Activated CD4-positive, alpha-beta memory T cell treated with anti-CD3 and anti-CD28 coated beads for 36 hours (primary cell): ENCODE measurements at regions not wholly inside any gene's neighbourhood (a gene's known extent, or its start where the extent isn't known, plus 50 kb on each side); places are given as distances from the start of the nearest gene placed in this dataset.

ENCODE experiments used
- CTCF ChIA-PET: fragments of 350-600 bp; sonication (Branson Sonifier 250); formaldehyde crosslinking; loops from one replicate; lab custom pipeline; 2021; ENCODE audit warnings: antibody characterized with exemption, inconsistent platforms; lab: Charles Lee
- POLR2A ChIA-PET: fragments of 350-600 bp; sonication (Branson Sonifier 250); formaldehyde crosslinking; loops from one replicate; lab custom pipeline; 2021; ENCODE audit warnings: antibody characterized with exemption; lab: Charles Lee
- DNase-seq: peaks from one replicate; pipeline ENCODE4 v3.0.0-alpha.2; 2020
- H3K27ac Mint-ChIP-seq: one replicate; pipeline ENCODE4 v1.8.0; 2021; ENCODE audit warnings: mixed read lengths
- H3K27me3 Mint-ChIP-seq: one replicate; pipeline ENCODE4 v1.8.0; 2021; ENCODE audit warnings: mixed read lengths
- H3K36me3 Mint-ChIP-seq: one replicate; pipeline ENCODE4 v1.8.0; 2021; ENCODE audit warnings: mixed read lengths
- H3K4me1 Mint-ChIP-seq: one replicate; pipeline ENCODE4 v1.8.0; 2021; ENCODE audit warnings: low read depth, mixed read lengths
- H3K4me3 Mint-ChIP-seq: one replicate; pipeline ENCODE4 v1.8.0; 2021; ENCODE audit warnings: mild to moderate bottlenecking, mixed read lengths
- H3K9me3 Mint-ChIP-seq: one replicate; pipeline ENCODE4 v1.8.0; 2021; ENCODE audit warnings: mixed read lengths
- intact Hi-C: fragments of 100-400 bp; cut with micrococcal nuclease; formaldehyde crosslinking; loops from one replicate; pipeline ENCODE4 v1.15.1; 2023

GRCh38 chr1:81478219-81478618 is 322.5 kb upstream of the ADGRL2 start:
- ChIA-PET POLR2A (no interaction called here), CTCF (no interaction called here)
- intact Hi-C loops, result no loop called here
- no peaks in the 10 kb centered on the region for H3K4me1 Mint-ChIP-seq
- no peaks in the 10 kb centered on the region for H3K9me3 Mint-ChIP-seq
- H3K4me3 Mint-ChIP-seq, result no peak overlapping the region
- no peak for DNase-seq
- no peaks in the 10 kb centered on the region for H3K36me3 Mint-ChIP-seq
- no peaks in the 10 kb centered on the region for H3K27me3 Mint-ChIP-seq
- H3K27ac Mint-ChIP-seq, result no peak overlapping the region

GRCh38 chr1:81477710-81478109 is 323.0 kb upstream of the ADGRL2 start:
- CTCF ChIA-PET, result no interaction called here
- Mint-ChIP-seq H3K4me3 (no peak overlapping the region), H3K36me3 (no peaks in the 10 kb centered on the region), H3K27me3 (no peaks in the 10 kb centered on the region), H3K4me1 (no peaks in the 10 kb centered on the region), H3K27ac (no peak overlapping the region), H3K9me3 (no peaks in the 10 kb centered on the region)
- POLR2A ChIA-PET, result no interaction called here
- intact Hi-C loops, result no loop called here
- no peak for DNase-seq

- Mint-ChIP-seq H3K36me3 (no peaks in the 10 kb centered on the region), H3K9me3 (no peaks in the 10 kb centered on the region), H3K27me3 (no peaks in the 10 kb centered on the region), H3K4me3 (no peak overlapping the region), H3K4me1 (no peaks in the 10 kb centered on the region), H3K27ac (no peak overlapping the region)
- intact Hi-C loops, result no loop called here
- POLR2A ChIA-PET, result no interaction called here
- no peak for DNase-seq
- CTCF ChIA-PET, result no interaction called here
Measured at GRCh38 chr1:81472387-81472786, 328.3 kb upstream of the ADGRL2 start.

GRCh38 chr1:81471255-81471654 is 329.5 kb upstream of the ADGRL2 start:
- CTCF ChIA-PET, result no interaction called here
- Mint-ChIP-seq H3K36me3 (no peaks in the 10 kb centered on the region), H3K4me3 (no peak overlapping the region), H3K4me1 (no peaks in the 10 kb centered on the region), H3K9me3 (no peaks in the 10 kb centered on the region), H3K27me3 (no peaks in the 10 kb centered on the region), H3K27ac (no peak overlapping the region)
- intact Hi-C loops, result no loop called here
- POLR2A ChIA-PET, result no interaction called here
- no peak for DNase-seq

- intact Hi-C loops, result no loop called here
- ChIA-PET POLR2A (no interaction called here), CTCF (no interaction called here)
- no peak for DNase-seq
- Mint-ChIP-seq H3K9me3 (no peaks in the 10 kb centered on the region), H3K36me3 (no peaks in the 10 kb centered on the region), H3K4me1 (no peaks in the 10 kb centered on the region), H3K27me3 (no peaks in the 10 kb centered on the region), H3K4me3 (no peak overlapping the region), H3K27ac (no peak overlapping the region)
Measured at GRCh38 chr1:81470275-81470674, 330.5 kb upstream of the ADGRL2 start.

- POLR2A ChIA-PET, result no interaction called here
- no peaks in the 10 kb centered on the region for H3K36me3 Mint-ChIP-seq
Measured at GRCh38 chr1:81467383-81467782, 333.4 kb upstream of the ADGRL2 start.

GRCh38 chr1:81466961-81467360 is 333.8 kb upstream of the ADGRL2 start:
- no peaks in the 10 kb centered on the region for H3K4me1 Mint-ChIP-seq
- DNase-seq, result no peak
- H3K4me3 Mint-ChIP-seq, result no peak overlapping the region
- H3K36me3 Mint-ChIP-seq, result no peaks in the 10 kb centered on the region
- no peaks in the 10 kb centered on the region for H3K9me3 Mint-ChIP-seq
- ChIA-PET POLR2A (no interaction called here), CTCF (no interaction called here)
- no peak overlapping the region for H3K27ac Mint-ChIP-seq
- intact Hi-C loops, result no loop called here
- H3K27me3 Mint-ChIP-seq, result no peaks in the 10 kb centered on the region

More at GRCh38 chr1:81467383-81467782, 333.4 kb upstream of the ADGRL2 start:
- intact Hi-C loops, result no loop called here
- Mint-ChIP-seq H3K9me3 (no peaks in the 10 kb centered on the region), H3K4me3 (no peak overlapping the region), H3K27ac (no peak overlapping the region), H3K27me3 (no peaks in the 10 kb centered on the region), H3K4me1 (no peaks in the 10 kb centered on the region)
- no peak for DNase-seq
- CTCF ChIA-PET, result no interaction called here

GRCh38 chr1:81463936-81464837 is 336.5 kb upstream of the ADGRL2 start:
- Mint-ChIP-seq H3K4me3 (no peak overlapping the region), H3K27ac (no peak overlapping the region)
- intact Hi-C loops, result no loop called here

GRCh38 chr1:81459043-81459442 is 341.7 kb upstream of the ADGRL2 start:
- ChIA-PET POLR2A (no interaction called here), CTCF (no interaction called here)
- H3K27me3 Mint-ChIP-seq, result no peaks in the 10 kb centered on the region
- no peaks in the 10 kb centered on the region for H3K9me3 Mint-ChIP-seq
- no peak overlapping the region for H3K4me3 Mint-ChIP-seq
- no peak overlapping the region for H3K27ac Mint-ChIP-seq
- DNase-seq, result no peak
- H3K36me3 Mint-ChIP-seq, result no peaks in the 10 kb centered on the region
- H3K4me1 Mint-ChIP-seq, result no peaks in the 10 kb centered on the region
- intact Hi-C loops, result no loop called here

More at GRCh38 chr1:81463936-81464837, 336.5 kb upstream of the ADGRL2 start:
- no peak for DNase-seq
- Mint-ChIP-seq H3K9me3 (no peaks in the 10 kb centered on the region), H3K36me3 (no peaks in the 10 kb centered on the region), H3K27me3 (no peaks in the 10 kb centered on the region), H3K4me1 (no peaks in the 10 kb centered on the region)
- ChIA-PET CTCF (no interaction called here), POLR2A (no interaction called here)

GRCh38 chr1:81458186-81458585 is 342.5 kb upstream of the ADGRL2 start:
- ChIA-PET CTCF (no interaction called here), POLR2A (no interaction called here)
- Mint-ChIP-seq H3K9me3 (no peaks in the 10 kb centered on the region), H3K36me3 (no peaks in the 10 kb centered on the region), H3K27me3 (no peaks in the 10 kb centered on the region), H3K27ac (no peak overlapping the region), H3K4me1 (no peaks in the 10 kb centered on the region), H3K4me3 (no peak overlapping the region)
- no peak for DNase-seq
- intact Hi-C loops, result no loop called here

- Mint-ChIP-seq H3K27ac (no peak overlapping the region), H3K27me3 (no peaks in the 10 kb centered on the region), H3K4me1 (no peaks in the 10 kb centered on the region), H3K36me3 (no peaks in the 10 kb centered on the region), H3K9me3 (no peaks in the 10 kb centered on the region), H3K4me3 (no peak overlapping the region)
- intact Hi-C loops, result no loop called here
- no peak for DNase-seq
- POLR2A ChIA-PET, result no interaction called here
- CTCF ChIA-PET, result no interaction called here
Measured at GRCh38 chr1:81455481-81455880, 345.3 kb upstream of the ADGRL2 start.

- intact Hi-C loops, result no loop called here
- H3K27me3 Mint-ChIP-seq, result no peaks in the 10 kb centered on the region
- CTCF ChIA-PET, result no interaction called here
- POLR2A ChIA-PET, result no interaction called here
- no peak overlapping the region for H3K4me3 Mint-ChIP-seq
- no peaks in the 10 kb centered on the region for H3K9me3 Mint-ChIP-seq
- no peak for DNase-seq
- H3K27ac Mint-ChIP-seq, result no peak overlapping the region
- H3K4me1 Mint-ChIP-seq, result no peaks in the 10 kb centered on the region
- no peaks in the 10 kb centered on the region for H3K36me3 Mint-ChIP-seq
Measured at GRCh38 chr1:81453971-81454370, 346.8 kb upstream of the ADGRL2 start.

- no peaks in the 10 kb centered on the region for H3K27me3 Mint-ChIP-seq
- no peak overlapping the region for H3K27ac Mint-ChIP-seq
- POLR2A ChIA-PET, result no interaction called here
- H3K9me3 Mint-ChIP-seq, result no peaks in the 10 kb centered on the region
- no peak for DNase-seq
- CTCF ChIA-PET, result no interaction called here
- no peaks in the 10 kb centered on the region for H3K4me1 Mint-ChIP-seq
- H3K36me3 Mint-ChIP-seq, result no peaks in the 10 kb centered on the region
- intact Hi-C loops, result no loop called here
- no peak overlapping the region for H3K4me3 Mint-ChIP-seq
Measured at GRCh38 chr1:81453367-81453703, 347.4 kb upstream of the ADGRL2 start.
